ENCODE measurements at regions not wholly inside any gene's neighbourhood (a gene's known extent, or its start where the extent isn't known, plus 50 kb on each side); places are given as distances from the start of the nearest gene placed in this dataset.

DNA sequence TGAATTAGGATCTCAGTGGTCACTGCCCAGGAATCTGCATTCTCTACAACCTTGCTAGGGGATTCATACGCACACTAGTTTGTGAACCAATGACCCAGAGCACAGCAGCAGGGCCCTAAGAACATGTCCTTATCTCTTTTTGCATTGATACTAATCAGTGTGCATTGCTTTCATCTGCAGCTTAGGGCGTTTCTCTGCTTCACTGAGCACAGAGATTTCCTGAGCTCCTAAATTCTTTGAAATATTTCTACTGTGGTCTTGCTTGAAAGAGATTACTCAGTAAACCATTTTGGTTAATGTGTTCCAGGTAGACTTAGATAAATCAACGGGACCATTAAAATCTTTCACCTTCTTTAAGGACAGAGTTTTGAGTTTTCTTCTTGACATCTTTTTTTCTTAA lies 351.3 kb upstream of the KITLG start:
- Mint-ChIP-seq H3K4me3 (no peak overlapping the region), H3K4me1 (no peaks in the 10 kb centered on the region), H3K9me3 (no peaks in the 10 kb centered on the region), H3K36me3 (no peaks in the 10 kb centered on the region), H3K27me3 (peaks cover 5% of the 10 kb centered on the region), H3K27ac (no peak overlapping the region)
- no peak for DNase-seq

DNA sequence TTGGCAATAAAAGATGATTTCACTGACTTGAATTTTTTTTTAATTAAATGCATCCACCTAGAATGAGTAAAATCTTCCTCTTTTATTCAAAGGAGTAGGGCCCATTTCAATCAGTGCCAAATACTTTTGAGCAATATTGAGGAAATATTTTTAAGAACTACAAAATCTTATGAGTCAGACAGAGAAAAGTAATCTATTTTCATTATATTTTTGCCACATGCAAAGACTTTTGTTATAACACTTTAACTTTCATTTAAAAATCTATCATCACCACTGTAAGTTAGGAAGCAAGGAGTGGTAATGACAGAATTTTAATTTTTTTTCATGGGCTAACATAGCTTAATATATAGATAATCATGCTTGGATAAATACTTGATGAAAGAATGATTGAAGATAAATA lies 345.2 kb upstream of the KITLG start:
- Mint-ChIP-seq H3K4me3 (no peak overlapping the region), H3K27ac (no peak overlapping the region), H3K27me3 (peaks cover under 1% of the 10 kb centered on the region), H3K4me1 (no peaks in the 10 kb centered on the region), H3K9me3 (no peaks in the 10 kb centered on the region), H3K36me3 (no peaks in the 10 kb centered on the region)
- no peak for DNase-seq

DNA sequence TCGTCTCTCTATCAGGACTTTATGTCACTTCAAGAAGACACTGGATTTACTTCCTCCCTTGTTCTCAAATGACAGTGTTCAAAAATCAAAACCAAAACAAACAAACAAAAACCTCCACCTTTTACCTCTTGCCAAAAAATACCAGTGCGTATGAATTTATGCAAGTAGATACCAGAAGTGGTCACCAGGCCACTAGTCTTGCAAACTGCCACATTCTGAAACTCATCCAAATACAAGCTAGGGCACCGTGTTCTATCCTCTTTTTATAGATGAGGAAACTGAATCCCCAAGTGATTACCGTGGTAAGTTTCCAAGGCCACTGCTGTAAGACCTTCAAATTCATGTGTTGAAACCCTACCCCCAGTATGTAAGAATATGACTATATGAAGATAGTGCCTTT lies 343.9 kb upstream of the KITLG start:
- Mint-ChIP-seq H3K36me3 (no peaks in the 10 kb centered on the region), H3K27ac (no peak overlapping the region), H3K9me3 (peaks cover 3% of the 10 kb centered on the region), H3K27me3 (no peaks in the 10 kb centered on the region), H3K4me1 (no peaks in the 10 kb centered on the region), H3K4me3 (no peak overlapping the region)
- no peak for DNase-seq

DNA sequence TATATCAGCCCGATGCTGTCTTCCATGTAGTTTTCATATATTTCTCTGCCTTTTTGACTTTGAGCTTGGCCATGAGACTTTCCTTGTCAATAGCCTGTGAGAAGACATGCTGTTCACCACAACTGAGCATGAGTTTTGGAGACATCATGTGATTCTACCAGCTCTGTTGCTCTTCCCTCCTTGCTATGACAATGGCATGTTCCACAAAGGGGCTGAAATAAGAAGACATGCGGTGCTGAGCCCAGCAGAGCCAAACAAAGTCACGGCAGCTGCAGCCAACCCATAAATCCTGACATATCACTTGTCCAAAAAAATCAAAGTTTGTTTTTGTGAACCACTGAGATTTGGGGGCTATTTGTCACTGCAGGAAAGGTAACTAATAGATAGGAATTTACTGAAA lies 343.4 kb upstream of the KITLG start:
- H3K4me1 Mint-ChIP-seq: no peaks in the 10 kb centered on the region
- peaks cover 3% of the 10 kb centered on the region for H3K9me3 Mint-ChIP-seq
- no peak for DNase-seq
- no peak overlapping the region for H3K4me3 Mint-ChIP-seq
- no peaks in the 10 kb centered on the region for H3K27me3 Mint-ChIP-seq
- H3K36me3 Mint-ChIP-seq: no peaks in the 10 kb centered on the region
- H3K27ac Mint-ChIP-seq: no peak overlapping the region

DNA sequence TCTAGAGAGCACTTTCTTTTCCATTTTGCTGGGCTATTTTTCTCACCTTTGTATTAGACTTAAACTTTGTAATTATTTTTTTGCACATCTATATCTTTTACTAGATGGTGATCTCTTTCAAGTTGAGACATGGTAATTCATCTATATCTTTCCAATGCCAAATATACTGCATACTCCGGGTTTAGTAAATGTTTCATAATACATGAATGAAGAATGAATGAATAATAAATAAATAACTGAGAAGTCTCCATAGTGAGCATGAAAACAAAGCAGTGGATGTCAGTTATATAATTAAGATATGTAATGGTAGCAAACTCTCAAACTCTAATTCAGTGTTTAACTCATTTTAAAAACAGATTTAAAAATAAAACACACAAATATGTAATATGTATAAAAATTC lies 342.5 kb upstream of the KITLG start:
- Mint-ChIP-seq H3K27ac (no peak overlapping the region), H3K36me3 (no peaks in the 10 kb centered on the region), H3K27me3 (no peaks in the 10 kb centered on the region), H3K9me3 (peaks cover 3% of the 10 kb centered on the region), H3K4me3 (no peak overlapping the region), H3K4me1 (no peaks in the 10 kb centered on the region)
- no peak for DNase-seq

DNA sequence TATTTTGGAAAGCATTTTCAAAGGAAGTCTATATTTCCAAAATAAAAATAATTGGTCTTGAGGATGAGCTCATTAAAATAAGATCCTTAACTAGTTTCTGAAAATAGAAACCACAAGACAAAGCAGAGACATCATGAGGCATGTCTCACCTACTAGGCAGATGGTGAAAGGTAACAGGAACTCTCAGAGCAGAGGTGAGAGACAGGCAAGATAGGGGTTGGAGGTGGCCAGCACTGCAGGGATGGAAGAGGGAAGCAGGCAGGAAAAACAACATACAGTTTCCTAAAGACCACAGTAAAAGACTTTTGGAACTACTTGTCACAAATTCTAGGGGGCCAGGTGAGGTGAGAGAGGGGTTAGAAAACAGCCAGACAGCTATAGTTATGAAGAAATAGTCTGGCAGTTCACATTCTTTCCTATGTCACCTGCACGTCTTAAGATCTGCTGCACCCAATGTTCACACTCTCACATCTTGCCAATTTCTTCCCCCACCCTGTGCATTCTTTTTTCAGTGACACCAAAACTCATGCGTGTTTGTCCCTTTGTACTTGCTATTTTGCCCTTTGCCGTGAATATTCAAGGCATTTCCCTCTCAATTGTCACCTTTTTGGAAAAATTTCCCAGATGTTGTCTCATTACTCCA lies 341.7 kb upstream of the KITLG start:
- no peak overlapping the region for H3K27ac Mint-ChIP-seq
- no peaks in the 10 kb centered on the region for H3K36me3 Mint-ChIP-seq
- peaks cover 3% of the 10 kb centered on the region for H3K9me3 Mint-ChIP-seq
- no peak overlapping the region for H3K4me3 Mint-ChIP-seq
- DNase-seq: no peak
- no peaks in the 10 kb centered on the region for H3K27me3 Mint-ChIP-seq
- no peaks in the 10 kb centered on the region for H3K4me1 Mint-ChIP-seq

DNA sequence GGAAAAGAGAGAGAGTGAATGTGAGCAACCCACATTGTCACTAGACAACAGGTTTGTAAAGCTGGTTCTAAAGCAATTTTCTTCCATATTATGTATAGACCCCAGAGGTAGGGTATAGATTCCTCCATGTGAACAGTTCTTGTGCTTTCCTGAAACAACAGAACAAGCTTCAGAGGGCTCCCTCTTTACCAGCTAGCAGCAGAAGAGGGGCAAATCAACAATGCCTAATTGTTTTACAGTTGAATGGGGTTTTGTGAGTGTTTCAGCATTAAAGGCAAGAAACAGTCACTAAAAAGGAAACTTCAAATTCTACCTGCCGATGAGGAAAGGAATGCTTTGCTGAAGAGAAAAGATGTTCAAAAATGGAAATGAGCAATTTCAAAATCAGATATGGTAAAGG lies 341.2 kb upstream of the KITLG start:
- Mint-ChIP-seq H3K36me3 (no peaks in the 10 kb centered on the region), H3K9me3 (peaks cover 3% of the 10 kb centered on the region), H3K4me1 (no peaks in the 10 kb centered on the region), H3K4me3 (no peak overlapping the region), H3K27me3 (no peaks in the 10 kb centered on the region), H3K27ac (no peak overlapping the region)
- DNase-seq: no peak

DNA sequence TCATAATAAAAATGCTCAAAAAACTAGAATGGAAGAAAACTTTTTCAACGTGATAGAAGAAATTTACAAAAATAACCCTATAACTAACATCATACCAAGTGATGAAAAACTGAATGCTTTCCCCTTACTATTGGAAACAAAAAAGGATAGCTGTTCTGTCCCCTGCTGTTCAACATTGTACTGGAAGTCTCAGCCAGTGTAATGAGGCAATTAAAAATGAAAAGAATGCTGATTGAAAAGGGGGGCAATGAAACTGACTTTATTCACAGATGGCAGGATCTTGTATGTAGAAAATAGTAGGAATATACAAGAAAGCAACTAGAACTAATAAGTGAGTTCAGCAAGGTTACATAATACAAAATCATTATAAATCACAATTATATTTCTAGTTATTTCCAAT lies 337.9 kb upstream of the KITLG start:
- Mint-ChIP-seq H3K9me3 (peaks cover 13% of the 10 kb centered on the region), H3K36me3 (no peaks in the 10 kb centered on the region)

DNA sequence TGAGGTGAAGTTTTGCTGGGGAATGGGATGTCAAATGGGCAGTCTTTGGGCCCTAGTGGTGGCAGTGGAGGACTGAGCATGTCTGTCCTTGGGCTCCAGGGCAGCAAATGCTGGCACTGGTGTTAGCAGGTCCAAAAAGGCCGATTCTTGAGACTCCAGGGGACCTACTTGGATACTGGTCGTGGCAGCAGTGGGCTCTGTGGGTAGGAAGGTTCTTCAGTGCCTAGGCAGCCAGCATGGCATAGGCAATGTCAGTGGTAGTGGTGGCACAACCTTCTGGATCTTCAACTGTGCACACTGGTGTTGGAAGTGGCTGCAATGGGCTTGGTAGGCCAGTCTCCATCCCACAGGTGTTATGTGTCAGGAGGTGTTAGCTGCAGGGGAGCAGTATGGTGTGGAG lies 334.7 kb upstream of the KITLG start:
- H3K27me3 Mint-ChIP-seq: peaks cover 4% of the 10 kb centered on the region
- no peaks in the 10 kb centered on the region for H3K4me1 Mint-ChIP-seq
- H3K27ac Mint-ChIP-seq: no peak overlapping the region
- peaks cover 17% of the 10 kb centered on the region for H3K9me3 Mint-ChIP-seq
- H3K36me3 Mint-ChIP-seq: no peaks in the 10 kb centered on the region
- no peak overlapping the region for H3K4me3 Mint-ChIP-seq
- no peak for DNase-seq

More for the DNA sequence above, 337.9 kb upstream of the KITLG start:
- peaks cover 4% of the 10 kb centered on the region for H3K27me3 Mint-ChIP-seq
- H3K27ac Mint-ChIP-seq: no peak overlapping the region
- no peak for DNase-seq
- no peaks in the 10 kb centered on the region for H3K4me1 Mint-ChIP-seq
- no peak overlapping the region for H3K4me3 Mint-ChIP-seq

DNA sequence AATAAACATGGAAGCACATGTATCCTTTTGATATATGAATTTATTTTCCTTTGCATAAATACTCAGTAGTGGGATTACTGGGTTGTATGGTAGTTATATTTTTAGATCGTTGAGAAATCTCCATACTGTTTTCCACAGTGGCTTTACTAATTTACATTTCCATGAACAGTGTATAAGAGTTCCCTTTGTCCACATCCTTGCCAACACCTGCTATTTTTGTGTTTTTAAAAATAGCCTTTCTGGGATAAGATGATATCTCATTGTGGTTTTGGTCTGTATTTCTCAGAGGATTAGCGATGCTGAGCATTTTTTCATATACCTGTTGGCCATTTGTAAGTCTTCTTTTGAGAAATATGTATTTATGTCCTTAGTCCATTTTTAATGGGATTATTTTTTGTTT lies 329.2 kb upstream of the KITLG start:
- Mint-ChIP-seq H3K27ac (no peak overlapping the region), H3K27me3 (no peaks in the 10 kb centered on the region), H3K4me3 (no peak overlapping the region), H3K9me3 (peaks cover 15% of the 10 kb centered on the region), H3K36me3 (no peaks in the 10 kb centered on the region), H3K4me1 (no peaks in the 10 kb centered on the region)
- DNase-seq: no peak

DNA sequence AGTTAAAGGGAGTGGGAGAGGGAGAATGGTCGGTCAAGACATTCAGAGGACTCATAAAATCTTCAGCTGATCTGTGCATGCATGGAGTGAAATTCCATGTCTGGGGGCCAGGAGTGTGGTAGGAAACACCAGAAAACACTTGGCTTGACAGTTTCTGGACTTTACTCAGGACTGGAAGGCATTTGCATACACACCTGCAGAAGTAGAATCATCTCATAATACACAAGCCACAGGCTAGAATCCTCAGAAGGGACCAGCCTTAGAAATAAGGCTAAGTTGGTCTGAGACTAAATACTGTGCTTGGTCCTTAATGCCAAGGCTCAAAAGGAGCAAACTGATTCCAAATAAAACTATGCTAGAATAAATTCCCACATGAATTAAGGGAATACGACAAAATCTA lies 328.1 kb upstream of the KITLG start:
- H3K27ac Mint-ChIP-seq: no peak overlapping the region
- H3K4me1 Mint-ChIP-seq: no peaks in the 10 kb centered on the region
- H3K9me3 Mint-ChIP-seq: peaks cover 10% of the 10 kb centered on the region
- no peak for DNase-seq
- H3K36me3 Mint-ChIP-seq: no peaks in the 10 kb centered on the region
- no peak overlapping the region for H3K4me3 Mint-ChIP-seq
- no peaks in the 10 kb centered on the region for H3K27me3 Mint-ChIP-seq

DNA sequence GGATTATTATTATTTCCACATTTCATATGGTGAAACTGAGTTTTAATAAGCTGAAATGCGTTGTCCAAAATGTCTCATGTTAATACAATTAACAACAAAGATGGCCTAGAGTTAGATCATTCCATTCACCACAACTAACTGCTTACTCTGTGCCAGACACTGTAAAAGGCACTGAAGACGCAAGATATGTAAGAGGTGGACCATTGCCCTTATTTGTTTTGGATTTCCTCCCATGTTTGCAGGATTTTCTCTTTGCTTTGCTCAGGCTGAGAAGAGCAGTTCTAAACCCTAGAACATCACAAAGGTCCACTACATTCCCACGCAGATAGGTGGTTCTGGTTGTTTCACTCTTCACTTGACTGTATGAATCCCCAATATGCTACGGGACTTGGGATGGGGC lies 324.4 kb upstream of the KITLG start:
- Mint-ChIP-seq H3K36me3 (no peaks in the 10 kb centered on the region), H3K9me3 (peaks cover 3% of the 10 kb centered on the region), H3K27me3 (no peaks in the 10 kb centered on the region), H3K4me1 (no peaks in the 10 kb centered on the region), H3K4me3 (no peak overlapping the region), H3K27ac (no peak overlapping the region)
- no peak for DNase-seq

DNA sequence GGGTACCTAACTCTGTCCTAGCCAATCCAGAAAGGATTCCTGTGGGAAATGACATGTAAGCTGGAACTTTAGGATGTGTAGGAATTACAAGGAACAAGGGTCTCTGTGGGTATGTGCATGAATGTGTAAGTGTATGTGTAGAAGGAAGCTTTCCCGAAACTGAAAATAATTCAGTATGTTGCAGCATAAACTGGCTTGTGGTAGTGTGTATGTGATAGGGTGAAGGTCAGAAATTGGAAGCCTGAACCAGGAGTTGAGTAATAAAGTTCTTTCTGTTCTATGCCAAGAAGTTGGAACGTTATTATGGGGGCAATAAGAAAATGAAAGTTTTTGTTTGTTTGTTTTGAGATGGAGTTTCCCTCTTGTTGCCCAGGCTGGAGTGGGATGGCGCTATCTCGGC lies 323.1 kb upstream of the KITLG start:
- Mint-ChIP-seq H3K9me3 (peaks cover 3% of the 10 kb centered on the region), H3K27ac (no peak overlapping the region), H3K27me3 (no peaks in the 10 kb centered on the region), H3K4me1 (no peaks in the 10 kb centered on the region), H3K4me3 (no peak overlapping the region), H3K36me3 (no peaks in the 10 kb centered on the region)
- no peak for DNase-seq

DNA sequence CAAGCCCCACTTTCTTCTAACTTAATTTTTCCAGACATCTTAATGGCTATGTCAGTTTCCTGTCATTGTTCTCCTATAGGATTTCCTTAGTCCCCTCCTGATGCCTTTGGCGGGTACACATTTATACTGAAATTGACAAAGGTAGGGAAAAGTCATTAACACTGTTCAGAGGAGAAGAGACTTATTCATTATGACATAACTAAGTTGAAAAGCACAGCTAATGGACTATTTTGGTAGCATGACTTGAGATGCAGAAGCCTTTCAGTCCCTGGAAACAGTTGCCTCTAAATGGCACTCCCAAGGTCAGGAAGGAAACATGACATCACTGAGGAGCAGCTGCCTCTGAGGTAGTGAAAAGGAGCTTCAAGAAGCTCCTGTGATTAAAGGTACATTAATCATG lies 317.5 kb upstream of the KITLG start:
- Mint-ChIP-seq H3K27me3 (no peaks in the 10 kb centered on the region), H3K36me3 (no peaks in the 10 kb centered on the region), H3K4me1 (no peaks in the 10 kb centered on the region), H3K9me3 (no peaks in the 10 kb centered on the region), H3K4me3 (no peak overlapping the region), H3K27ac (no peak overlapping the region)
- no peak for DNase-seq

DNA sequence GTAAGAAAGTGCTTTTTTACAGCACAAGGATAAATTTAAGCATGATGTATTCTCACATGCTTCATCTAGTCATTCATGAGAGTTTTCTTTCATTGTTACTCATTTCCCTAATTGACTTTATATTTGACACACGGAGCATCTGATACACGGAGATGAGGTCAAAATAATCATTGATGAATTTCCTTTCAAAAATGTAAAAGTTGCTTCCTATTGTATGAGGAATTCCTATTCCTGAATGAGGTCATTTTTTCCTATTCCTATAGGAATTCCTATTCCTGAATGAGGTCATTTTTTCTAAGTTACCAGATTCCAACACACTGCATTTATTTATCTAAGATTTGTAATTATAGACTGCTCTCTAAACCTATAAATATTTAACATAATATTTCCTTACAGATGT lies 316.7 kb upstream of the KITLG start:
- no peaks in the 10 kb centered on the region for H3K27me3 Mint-ChIP-seq
- H3K9me3 Mint-ChIP-seq: no peaks in the 10 kb centered on the region
- no peak for DNase-seq
- no peaks in the 10 kb centered on the region for H3K4me1 Mint-ChIP-seq
- H3K27ac Mint-ChIP-seq: no peak overlapping the region
- H3K36me3 Mint-ChIP-seq: no peaks in the 10 kb centered on the region
- H3K4me3 Mint-ChIP-seq: no peak overlapping the region

DNA sequence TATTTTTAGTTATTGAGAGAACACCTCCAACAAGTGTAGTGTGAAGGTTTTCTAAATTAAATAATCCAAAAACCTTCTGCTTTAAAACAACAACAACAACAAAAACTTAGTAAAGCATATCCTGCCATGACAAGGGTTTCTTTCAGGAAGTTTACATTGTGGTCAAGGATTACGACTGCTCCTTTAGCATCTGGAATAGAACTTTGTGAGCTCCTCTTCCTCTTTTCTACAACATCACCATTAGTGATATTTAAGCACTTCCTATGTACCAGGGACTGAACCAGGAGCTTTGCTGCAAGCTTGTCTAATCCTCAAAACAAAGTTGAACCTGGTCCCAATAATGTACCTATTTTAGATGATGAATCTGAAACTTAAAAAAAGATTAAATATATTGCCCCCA lies 315.4 kb upstream of the KITLG start:
- Mint-ChIP-seq H3K27me3 (no peaks in the 10 kb centered on the region), H3K9me3 (no peaks in the 10 kb centered on the region), H3K4me3 (no peak overlapping the region), H3K36me3 (no peaks in the 10 kb centered on the region), H3K4me1 (no peaks in the 10 kb centered on the region), H3K27ac (no peak overlapping the region)
- DNase-seq: no peak

DNA sequence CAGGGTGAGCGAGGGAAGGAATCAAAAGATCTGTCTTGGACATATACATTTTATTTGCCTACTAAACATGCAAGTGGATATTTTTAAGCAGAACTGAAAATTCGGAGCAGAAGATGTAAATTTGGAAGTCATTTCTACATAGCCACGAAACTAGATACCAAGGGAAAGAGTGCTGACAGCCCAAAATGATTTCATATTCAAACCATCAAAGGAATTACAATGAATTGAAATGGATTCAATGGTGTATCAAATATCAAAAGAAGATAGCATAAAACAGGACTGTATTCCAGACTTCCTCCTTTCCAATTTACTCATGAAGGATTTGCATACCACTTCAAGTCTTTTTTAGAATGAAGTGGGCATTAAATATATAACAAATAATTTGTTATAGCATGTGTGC lies 313.5 kb upstream of the KITLG start:
- no peaks in the 10 kb centered on the region for H3K27me3 Mint-ChIP-seq
- no peaks in the 10 kb centered on the region for H3K9me3 Mint-ChIP-seq
- no peak overlapping the region for H3K27ac Mint-ChIP-seq
- no peak overlapping the region for H3K4me3 Mint-ChIP-seq
- no peak for DNase-seq
- H3K4me1 Mint-ChIP-seq: no peaks in the 10 kb centered on the region
- no peaks in the 10 kb centered on the region for H3K36me3 Mint-ChIP-seq
